K562 (cell line): ENCODE measurements at regions not wholly inside any gene's neighbourhood (a gene's known extent, or its start where the extent isn't known, plus 50 kb on each side); places are given as distances from the start of the nearest gene placed in this dataset.

Experiments used
- ATAC-seq: fragments of 200-7000 bp; cut with Tn5 transposase; 3 replicates; pipeline ENCODE4 v1.9.1; 2020; ENCODE audit warnings: moderate library complexity
- BruUV-seq: library from RNA; stranded (reverse); fragments of 400-500 nt; replicated peaks from 2 replicates; lab custom pipeline; 2021; lab: Mats Ljungman, UMichigan
- CTCF ChIA-PET: fragments of 300-600 bp; formaldehyde crosslinking; extraction: SDS; loops from one replicate; lab custom pipeline; 2021; ENCODE audit warnings: low intra/inter-chr PET ratio; lab: Yijun Ruan, JAX
- POLR2A ChIA-PET: fragments of 300-600, 350-650 bp; sonication (Branson Sonifier 250); formaldehyde crosslinking; extraction: SDS; loops from one replicate; lab custom pipeline; 2021; ENCODE audit warnings: antibody characterized with exemption, inconsistent platforms; lab: Yijun Ruan, JAX
- DNase-seq, 4 experiments: peaks; one replicate each; pipeline versions ENCODE4 v3.0.0 to v3.0.0-alpha.2; 2011 to 2018; ENCODE audit warnings: low spot score in 3 of 4, mixed read lengths in 3 of 4; ENCODE audit errors: extremely low read depth in 1 of 4
- FAIRE-seq: peaks from 2 replicates; lab custom pipeline; 2011; peaks lifted over from hg19 to GRCh38; lab: Jason Lieb, UNC
- H2AFZ ChIP-seq: 2 replicates; pipeline ENCODE4 v1.6.0; 2011; ENCODE audit warnings: low read depth, low read length, control low read depth, inconsistent platforms
- H3K27ac ChIP-seq: fragments of 200-600 bp; 3 replicates; pipeline ENCODE4 v1.8.0; 2011; ENCODE audit warnings: low read depth, mild to moderate bottlenecking, control low read depth, inconsistent platforms, low read length, moderate library complexity, mixed read lengths; ENCODE audit errors: extremely low read depth
- H3K27me3 ChIP-seq, 2 experiments: fragments of 300-600 bp in 1 of 2; 2 replicates in 1 of 2; 3 replicates in 1 of 2; pipeline versions ENCODE4 v1.6.0 to v1.8.0; 2011; ENCODE audit warnings: inconsistent platforms in 2 of 2, low read length in 2 of 2, mild to moderate bottlenecking in 1 of 2, mixed read lengths in 1 of 2, moderate library complexity in 1 of 2; ENCODE audit not compliant: control insufficient read depth in 2 of 2, insufficient read depth in 2 of 2
- H3K36me3 ChIP-seq: fragments of 300-600 bp; 3 replicates; pipeline ENCODE4 v1.8.0; 2011; ENCODE audit warnings: mild to moderate bottlenecking, low read length, inconsistent platforms; ENCODE audit not compliant: control insufficient read depth, insufficient read depth
- H3K4me1 ChIP-seq, 2 experiments: fragments of 200-600 bp in 1 of 2; replicated peaks in 1 of 2; 2 replicates in 1 of 2; 3 replicates in 1 of 2; pipeline versions ENCODE4 v1.5.1 to v1.8.0; 2011; ENCODE audit warnings: inconsistent platforms in 2 of 2, low read length in 2 of 2, mild to moderate bottlenecking in 1 of 2, mixed read lengths in 1 of 2, moderate library complexity in 1 of 2; ENCODE audit not compliant: control insufficient read depth in 2 of 2, insufficient read depth in 2 of 2
- H3K4me2 ChIP-seq: 2 replicates; pipeline ENCODE4 v1.6.1; 2011; ENCODE audit warnings: low read length, control low read depth, inconsistent platforms, mixed read lengths; ENCODE audit not compliant: insufficient read depth
- H3K4me3 ChIP-seq: fragments of 200-600 bp; sonication (generic), shearing (Covaris generic); 2 replicates; pipeline ENCODE4 v1.5.1; 2016; ENCODE audit warnings: control low read depth, inconsistent platforms
- H3K79me2 ChIP-seq: fragments of 200-600 bp; 3 replicates; pipeline ENCODE4 v1.8.0; 2011; ENCODE audit warnings: low read length, inconsistent platforms; ENCODE audit not compliant: control insufficient read depth, insufficient read depth
- H3K9ac ChIP-seq, 2 experiments: 2 replicates each; pipeline versions ENCODE4 v1.6.0 to v1.6.1; 2011; ENCODE audit warnings: low read depth in 2 of 2, low read length in 2 of 2, control low read depth in 1 of 2, inconsistent platforms in 1 of 2, mild to moderate bottlenecking in 1 of 2, mixed read lengths in 1 of 2; ENCODE audit not compliant: insufficient read depth in 1 of 2
- H3K9me1 ChIP-seq: one replicate; pipeline ENCODE4 v1.6.0; 2011; ENCODE audit warnings: inconsistent platforms, mild to moderate bottlenecking, low read length, moderate library complexity; ENCODE audit not compliant: control insufficient read depth, insufficient read depth
- H3K9me3 ChIP-seq: replicated peaks from 2 replicates; pipeline ENCODE4 v1.5.1; 2011; ENCODE audit warnings: low read depth, low read length, inconsistent platforms; ENCODE audit not compliant: control insufficient read depth, insufficient read depth
- H4K20me1 ChIP-seq: replicated peaks from 2 replicates; pipeline ENCODE4 v1.6.1; 2011; ENCODE audit warnings: low read length, inconsistent platforms, mixed read lengths; ENCODE audit not compliant: control insufficient read depth, insufficient read depth
- ATF2 ChIP-seq: sonication (generic); formaldehyde crosslinking; IDR thresholded peaks from 2 replicates; pipeline ENCODE4 v1.8.1; 2022; ENCODE audit warnings: missing genetic modification reagents
- BCOR ChIP-seq: fragments of 450-650 bp; IDR thresholded peaks from 2 replicates; pipeline ENCODE4 v1.6.1; 2016
- MXI1 ChIP-seq: IDR thresholded peaks from 2 replicates; pipeline ENCODE4 v1.6.1; 2011; ENCODE audit warnings: low read depth, mild to moderate bottlenecking, improper control_type of control experiment, low read length
- SP1 ChIP-seq: sonication (generic); formaldehyde crosslinking; IDR thresholded peaks from 2 replicates; pipeline ENCODE4 v1.8.1; 2022; ENCODE audit warnings: mild to moderate bottlenecking, missing genetic modification reagents
- TARDBP ChIP-seq: fragments of 450-650 bp; IDR thresholded peaks from 2 replicates; pipeline ENCODE4 v1.6.1; 2016
- ZNF384 ChIP-seq: IDR thresholded peaks from 2 replicates; pipeline ENCODE4 v1.6.1; 2012; ENCODE audit warnings: low read depth, low read length, improper control_type of control experiment
- ZNF584 ChIP-seq: fragments of 200-800 bp; sonication (Bioruptor generic); IDR thresholded peaks from 2 replicates; pipeline ENCODE4 v1.6.1; 2016; ENCODE audit warnings: low read depth, mild to moderate bottlenecking, missing genetic modification characterization, missing compliant biosample characterization
- WGBS: fragments of 100-300 bp; shearing (Covaris generic); methylation state at CpG from one replicate; pipeline ENCODE4 v1.1.6; 2016; ENCODE audit warnings: low coverage, mixed read lengths; ENCODE audit not compliant: insufficient coverage; ENCODE audit errors: missing lambda C conversion rate; 5-methylcytosine and 5-hydroxymethylcytosine counted together
- in situ Hi-C: fragments of 300-500 bp; cut with MboI; formaldehyde crosslinking; loops from 4 replicates; pipeline ENCODE4 v1.15.0; 2018; ENCODE audit warnings: inconsistent platforms, mixed read lengths
- intact Hi-C: fragments of 100-400 bp; cut with micrococcal nuclease; formaldehyde crosslinking; loops from 2 replicates; pipeline ENCODE4 v1.14.2; 2022
- TF ChIP-seq, protein P1 (sequence below): sonication (generic); formaldehyde crosslinking; IDR thresholded peaks from 2 replicates; pipeline ENCODE4 v1.8.0; 2022; ENCODE audit warnings: missing genetic modification reagents, mild to moderate bottlenecking, moderate library complexity, borderline replicate concordance
- TF ChIP-seq, protein P2 (sequence below): fragments of 250-450 bp; sonication (Bioruptor Pico); IDR thresholded peaks from 2 replicates; pipeline ENCODE4 v1.8.0; 2022; ENCODE audit warnings: moderate library complexity, mild to moderate bottlenecking, inconsistent platforms
- TF ChIP-seq, protein P3 (sequence below): fragments of 200-600 bp; sonication (generic); IDR thresholded peaks from one replicate; pipeline ENCODE4 v1.6.1; 2012; ENCODE audit warnings: mild to moderate bottlenecking, low read depth, low read length, inconsistent platforms

- intact Hi-C loops, result no loop called here
- no peak for TF ChIP-seq ZNF384
- TF ChIP-seq ZNF584 (CRISPR knock-in tag), result no peak
- TF ChIP-seq BCOR, result no peak
- no peak for TF ChIP-seq MXI1
- TF ChIP-seq, protein P1, sequence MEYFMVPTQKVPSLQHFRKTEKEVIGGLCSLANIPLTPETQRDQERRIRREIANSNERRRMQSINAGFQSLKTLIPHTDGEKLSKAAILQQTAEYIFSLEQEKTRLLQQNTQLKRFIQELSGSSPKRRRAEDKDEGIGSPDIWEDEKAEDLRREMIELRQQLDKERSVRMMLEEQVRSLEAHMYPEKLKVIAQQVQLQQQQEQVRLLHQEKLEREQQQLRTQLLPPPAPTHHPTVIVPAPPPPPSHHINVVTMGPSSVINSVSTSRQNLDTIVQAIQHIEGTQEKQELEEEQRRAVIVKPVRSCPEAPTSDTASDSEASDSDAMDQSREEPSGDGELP (CRISPR knock-in tag), result no peak
- TF ChIP-seq, protein P2, sequence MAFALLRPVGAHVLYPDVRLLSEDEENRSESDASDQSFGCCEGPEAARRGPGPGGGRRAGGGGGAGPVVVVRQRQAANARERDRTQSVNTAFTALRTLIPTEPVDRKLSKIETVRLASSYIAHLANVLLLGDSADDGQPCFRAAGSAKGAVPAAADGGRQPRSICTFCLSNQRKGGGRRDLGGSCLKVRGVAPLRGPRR (CRISPR knock-in tag), result no peak
- TF ChIP-seq, protein P3, sequence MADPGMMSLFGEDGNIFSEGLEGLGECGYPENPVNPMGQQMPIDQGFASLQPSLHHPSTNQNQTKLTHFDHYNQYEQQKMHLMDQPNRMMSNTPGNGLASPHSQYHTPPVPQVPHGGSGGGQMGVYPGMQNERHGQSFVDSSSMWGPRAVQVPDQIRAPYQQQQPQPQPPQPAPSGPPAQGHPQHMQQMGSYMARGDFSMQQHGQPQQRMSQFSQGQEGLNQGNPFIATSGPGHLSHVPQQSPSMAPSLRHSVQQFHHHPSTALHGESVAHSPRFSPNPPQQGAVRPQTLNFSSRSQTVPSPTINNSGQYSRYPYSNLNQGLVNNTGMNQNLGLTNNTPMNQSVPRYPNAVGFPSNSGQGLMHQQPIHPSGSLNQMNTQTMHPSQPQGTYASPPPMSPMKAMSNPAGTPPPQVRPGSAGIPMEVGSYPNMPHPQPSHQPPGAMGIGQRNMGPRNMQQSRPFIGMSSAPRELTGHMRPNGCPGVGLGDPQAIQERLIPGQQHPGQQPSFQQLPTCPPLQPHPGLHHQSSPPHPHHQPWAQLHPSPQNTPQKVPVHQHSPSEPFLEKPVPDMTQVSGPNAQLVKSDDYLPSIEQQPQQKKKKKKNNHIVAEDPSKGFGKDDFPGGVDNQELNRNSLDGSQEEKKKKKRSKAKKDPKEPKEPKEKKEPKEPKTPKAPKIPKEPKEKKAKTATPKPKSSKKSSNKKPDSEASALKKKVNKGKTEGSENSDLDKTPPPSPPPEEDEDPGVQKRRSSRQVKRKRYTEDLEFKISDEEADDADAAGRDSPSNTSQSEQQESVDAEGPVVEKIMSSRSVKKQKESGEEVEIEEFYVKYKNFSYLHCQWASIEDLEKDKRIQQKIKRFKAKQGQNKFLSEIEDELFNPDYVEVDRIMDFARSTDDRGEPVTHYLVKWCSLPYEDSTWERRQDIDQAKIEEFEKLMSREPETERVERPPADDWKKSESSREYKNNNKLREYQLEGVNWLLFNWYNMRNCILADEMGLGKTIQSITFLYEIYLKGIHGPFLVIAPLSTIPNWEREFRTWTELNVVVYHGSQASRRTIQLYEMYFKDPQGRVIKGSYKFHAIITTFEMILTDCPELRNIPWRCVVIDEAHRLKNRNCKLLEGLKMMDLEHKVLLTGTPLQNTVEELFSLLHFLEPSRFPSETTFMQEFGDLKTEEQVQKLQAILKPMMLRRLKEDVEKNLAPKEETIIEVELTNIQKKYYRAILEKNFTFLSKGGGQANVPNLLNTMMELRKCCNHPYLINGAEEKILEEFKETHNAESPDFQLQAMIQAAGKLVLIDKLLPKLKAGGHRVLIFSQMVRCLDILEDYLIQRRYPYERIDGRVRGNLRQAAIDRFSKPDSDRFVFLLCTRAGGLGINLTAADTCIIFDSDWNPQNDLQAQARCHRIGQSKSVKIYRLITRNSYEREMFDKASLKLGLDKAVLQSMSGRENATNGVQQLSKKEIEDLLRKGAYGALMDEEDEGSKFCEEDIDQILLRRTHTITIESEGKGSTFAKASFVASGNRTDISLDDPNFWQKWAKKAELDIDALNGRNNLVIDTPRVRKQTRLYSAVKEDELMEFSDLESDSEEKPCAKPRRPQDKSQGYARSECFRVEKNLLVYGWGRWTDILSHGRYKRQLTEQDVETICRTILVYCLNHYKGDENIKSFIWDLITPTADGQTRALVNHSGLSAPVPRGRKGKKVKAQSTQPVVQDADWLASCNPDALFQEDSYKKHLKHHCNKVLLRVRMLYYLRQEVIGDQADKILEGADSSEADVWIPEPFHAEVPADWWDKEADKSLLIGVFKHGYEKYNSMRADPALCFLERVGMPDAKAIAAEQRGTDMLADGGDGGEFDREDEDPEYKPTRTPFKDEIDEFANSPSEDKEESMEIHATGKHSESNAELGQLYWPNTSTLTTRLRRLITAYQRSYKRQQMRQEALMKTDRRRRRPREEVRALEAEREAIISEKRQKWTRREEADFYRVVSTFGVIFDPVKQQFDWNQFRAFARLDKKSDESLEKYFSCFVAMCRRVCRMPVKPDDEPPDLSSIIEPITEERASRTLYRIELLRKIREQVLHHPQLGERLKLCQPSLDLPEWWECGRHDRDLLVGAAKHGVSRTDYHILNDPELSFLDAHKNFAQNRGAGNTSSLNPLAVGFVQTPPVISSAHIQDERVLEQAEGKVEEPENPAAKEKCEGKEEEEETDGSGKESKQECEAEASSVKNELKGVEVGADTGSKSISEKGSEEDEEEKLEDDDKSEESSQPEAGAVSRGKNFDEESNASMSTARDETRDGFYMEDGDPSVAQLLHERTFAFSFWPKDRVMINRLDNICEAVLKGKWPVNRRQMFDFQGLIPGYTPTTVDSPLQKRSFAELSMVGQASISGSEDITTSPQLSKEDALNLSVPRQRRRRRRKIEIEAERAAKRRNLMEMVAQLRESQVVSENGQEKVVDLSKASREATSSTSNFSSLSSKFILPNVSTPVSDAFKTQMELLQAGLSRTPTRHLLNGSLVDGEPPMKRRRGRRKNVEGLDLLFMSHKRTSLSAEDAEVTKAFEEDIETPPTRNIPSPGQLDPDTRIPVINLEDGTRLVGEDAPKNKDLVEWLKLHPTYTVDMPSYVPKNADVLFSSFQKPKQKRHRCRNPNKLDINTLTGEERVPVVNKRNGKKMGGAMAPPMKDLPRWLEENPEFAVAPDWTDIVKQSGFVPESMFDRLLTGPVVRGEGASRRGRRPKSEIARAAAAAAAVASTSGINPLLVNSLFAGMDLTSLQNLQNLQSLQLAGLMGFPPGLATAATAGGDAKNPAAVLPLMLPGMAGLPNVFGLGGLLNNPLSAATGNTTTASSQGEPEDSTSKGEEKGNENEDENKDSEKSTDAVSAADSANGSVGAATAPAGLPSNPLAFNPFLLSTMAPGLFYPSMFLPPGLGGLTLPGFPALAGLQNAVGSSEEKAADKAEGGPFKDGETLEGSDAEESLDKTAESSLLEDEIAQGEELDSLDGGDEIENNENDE, result no peak
- no peak for TF ChIP-seq TARDBP
- no peak for TF ChIP-seq SP1 (CRISPR knock-in tag)
- no peak for TF ChIP-seq ATF2
These were observed 175.8 kb upstream of the DMAC1 start for GRCh38 chr9:7975336-7975735.

More at GRCh38 chr9:7975336-7975735, 175.8 kb upstream of the DMAC1 start:
- Histone ChIP-seq H3K4me1 (no peaks in the 10 kb centered on the region), H3K4me2 (no peak overlapping the region), H3K79me2 (no peaks in the 10 kb centered on the region), H3K9ac (no peak overlapping the region), H4K20me1 (no peaks in the 10 kb centered on the region), H3K4me3 (no peak overlapping the region), H3K27me3 (no peaks in the 10 kb centered on the region), H3K36me3 (no peaks in the 10 kb centered on the region), H2AFZ (no peak overlapping the region), H3K9me3 (no peaks in the 10 kb centered on the region), H3K27ac (no peak overlapping the region), H3K9me1 (no peaks in the 10 kb centered on the region)
- no peak for DNase-seq
- CTCF ChIA-PET, result no interaction called here
- WGBS, result 3% methylated on average over 5 of the region's 5 CpGs
- POLR2A ChIA-PET, result no interaction called here
- no TSS peak for BruUV-seq
- no peak for ATAC-seq
- FAIRE-seq, result no peak
- in situ Hi-C loops, result no loop called here
